SK-N-SH treated with all-trans-retinoic acid at 6 μM for 48 hours (cell line): ENCODE measurements at regions not wholly inside any gene's neighbourhood (a gene's known extent, or its start where the extent isn't known, plus 50 kb on each side); places are given as distances from the start of the nearest gene placed in this dataset.

Source experiments
- ATAC-seq: fragments of 200-7000 bp; cut with Tn5 transposase; 3 replicates; pipeline ENCODE4 v1.9.1; 2020; ENCODE audit warnings: mild to moderate bottlenecking, moderate library complexity
- BACH2 ChIP-seq: fragments of 250-450 bp; sonication (Bioruptor Pico); IDR thresholded peaks from 2 replicates; pipeline ENCODE4 v1.9.0; 2021; ENCODE audit warnings: mild to moderate bottlenecking, borderline replicate concordance
- CREB5 ChIP-seq: fragments of 250-450 bp; sonication (Bioruptor Pico); IDR thresholded peaks from 2 replicates; pipeline ENCODE4 v1.5.1; 2020; ENCODE audit warnings: low read depth, mild to moderate bottlenecking, moderate library complexity
- CSDC2 ChIP-seq: fragments of 250-450 bp; sonication (Bioruptor Pico); IDR thresholded peaks from 2 replicates; pipeline ENCODE4 v1.5.0; 2020; ENCODE audit warnings: mild to moderate bottlenecking, moderate library complexity
- CSRNP3 ChIP-seq: fragments of 250-450 bp; sonication (Bioruptor Pico); IDR thresholded peaks from 2 replicates; pipeline ENCODE4 v1.5.1; 2021; ENCODE audit warnings: mild to moderate bottlenecking, moderate library complexity
- ESRRG ChIP-seq: fragments of 250-450 bp; sonication (Bioruptor Pico); IDR thresholded peaks from 2 replicates; pipeline ENCODE4 v1.6.1; 2021; ENCODE audit warnings: mild to moderate bottlenecking
- GLIS3 ChIP-seq: fragments of 250-450 bp; sonication (Bioruptor Pico); IDR thresholded peaks from 2 replicates; pipeline ENCODE4 v1.5.0; 2020; ENCODE audit warnings: mild to moderate bottlenecking, moderate library complexity
- ISL1 ChIP-seq: fragments of 250-450 bp; sonication (Bioruptor Pico); IDR thresholded peaks from 2 replicates; pipeline ENCODE4 v2.1.2; 2022; ENCODE audit warnings: mild to moderate bottlenecking, moderate library complexity
- OSR1 ChIP-seq: fragments of 250-450 bp; sonication (Bioruptor Pico); IDR thresholded peaks from 2 replicates; pipeline ENCODE4 v1.8.0; 2022; ENCODE audit warnings: moderate library complexity, mild to moderate bottlenecking, inconsistent platforms
- PATZ1 ChIP-seq: fragments of 250-450 bp; sonication (Bioruptor Pico); IDR thresholded peaks from 2 replicates; pipeline ENCODE4 v1.8.0; 2020; ENCODE audit warnings: mild to moderate bottlenecking, moderate library complexity, borderline replicate concordance
- PPARA ChIP-seq: fragments of 250-450 bp; sonication (Bioruptor Pico); IDR thresholded peaks from 2 replicates; pipeline ENCODE4 v1.5.0; 2020; ENCODE audit warnings: mild to moderate bottlenecking, borderline replicate concordance
- RARB ChIP-seq: fragments of 250-450 bp; sonication (Bioruptor Pico); IDR thresholded peaks from 2 replicates; pipeline ENCODE4 v1.8.0; 2021; ENCODE audit warnings: mild to moderate bottlenecking, moderate library complexity
- SNAI2 ChIP-seq: fragments of 250-450 bp; sonication (Bioruptor Pico); IDR thresholded peaks from 2 replicates; pipeline ENCODE4 v1.5.0; 2020; ENCODE audit warnings: mild to moderate bottlenecking, moderate library complexity
- TCF4 ChIP-seq: fragments of 250-450 bp; sonication (Bioruptor Pico); IDR thresholded peaks from 2 replicates; pipeline ENCODE4 v1.8.0; 2021; ENCODE audit warnings: mild to moderate bottlenecking, moderate library complexity, borderline replicate concordance
- TOX ChIP-seq: fragments of 250-450 bp; sonication (Bioruptor Pico); IDR thresholded peaks from 2 replicates; pipeline ENCODE4 v1.8.0; 2021; ENCODE audit warnings: mild to moderate bottlenecking, moderate library complexity, borderline replicate concordance
- TSHZ2 ChIP-seq: fragments of 250-450 bp; sonication (Bioruptor Pico); IDR thresholded peaks from 2 replicates; pipeline ENCODE4 v1.5.0; 2020; ENCODE audit warnings: mild to moderate bottlenecking, moderate library complexity
- ZC3H10 ChIP-seq: fragments of 250-450 bp; sonication (Bioruptor Pico); IDR thresholded peaks from 2 replicates; pipeline ENCODE4 v1.5.1; 2021; ENCODE audit warnings: mild to moderate bottlenecking, moderate library complexity
- ZFP3 ChIP-seq: fragments of 250-450 bp; sonication (Bioruptor Pico); IDR thresholded peaks from 2 replicates; pipeline ENCODE4 v1.5.0; 2020; ENCODE audit warnings: mild to moderate bottlenecking, moderate library complexity
- ZFP30 ChIP-seq: fragments of 450-650 bp; formaldehyde crosslinking; IDR thresholded peaks from 2 replicates; pipeline ENCODE4 v1.5.0; 2022; ENCODE audit warnings: mild to moderate bottlenecking, moderate library complexity
- ZNF565 ChIP-seq: fragments of 450-650 bp; formaldehyde crosslinking; conservative IDR thresholded peaks from 2 replicates; pipeline ENCODE4 v1.5.0; 2020; ENCODE audit warnings: low read depth, mild to moderate bottlenecking, moderate library complexity
- ZNF70 ChIP-seq: fragments of 450-650 bp; formaldehyde crosslinking; IDR thresholded peaks from 2 replicates; pipeline ENCODE4 v1.5.0; 2020; ENCODE audit warnings: mild to moderate bottlenecking, moderate library complexity
- ZNF8 ChIP-seq: fragments of 450-650 bp; formaldehyde crosslinking; IDR thresholded peaks from 2 replicates; pipeline ENCODE4 v1.5.0; 2020; ENCODE audit warnings: mild to moderate bottlenecking, moderate library complexity

- ATAC-seq: no peak
- TF ChIP-seq BACH2 (CRISPR knock-in tag) (no peak), ZNF8 (CRISPR knock-in tag) (no peak), SNAI2 (no peak), CSDC2 (CRISPR knock-in tag) (no peak), ZNF565 (CRISPR knock-in tag) (no peak), TSHZ2 (CRISPR knock-in tag) (no peak), TOX (CRISPR knock-in tag) (no peak), CREB5 (CRISPR knock-in tag) (no peak)
Observed at GRCh38 chr16:25635454-25635853, 56.3 kb upstream of the HS3ST4 start.

- ATAC-seq: no peak
- TF ChIP-seq SNAI2 (no peak), ZC3H10 (no peak), ESRRG (no peak), ZNF8 (CRISPR knock-in tag) (no peak), ISL1 (CRISPR knock-in tag) (no peak), CSRNP3 (no peak), CREB5 (CRISPR knock-in tag) (no peak), CSDC2 (CRISPR knock-in tag) (no peak), ZNF70 (CRISPR knock-in tag) (no peak), PATZ1 (CRISPR knock-in tag) (no peak), TCF4 (CRISPR knock-in tag) (no peak), ZFP3 (CRISPR knock-in tag) (no peak), BACH2 (CRISPR knock-in tag) (no peak), RARB (CRISPR knock-in tag) (no peak), PPARA (CRISPR knock-in tag) (no peak), ZFP30 (CRISPR knock-in tag) (no peak), GLIS3 (CRISPR knock-in tag) (no peak), OSR1 (no peak)
- TF ChIP-seq, all 23 proteins: peak for 0
Observed at GRCh38 chr16:25633549-25633948, 58.2 kb upstream of the HS3ST4 start.

- ATAC-seq: no peak
- TF ChIP-seq CSRNP3: no peak
Observed at GRCh38 chr16:25628766-25629165, 63.0 kb upstream of the HS3ST4 start.
